GM06990 (cell line): ENCODE measurements at regions not wholly inside any gene's neighbourhood (a gene's known extent, or its start where the extent isn't known, plus 50 kb on each side); places are given as distances from the start of the nearest gene placed in this dataset.
A peak's percentile ranks its signal among the peaks of the same experiment; 100 is the strongest.

Experiments used
- DNase-seq: peaks from one replicate; pipeline ENCODE4 v3.0.0-alpha.2; 2011; ENCODE audit not compliant: insufficient read length; ENCODE audit errors: extremely low read depth
- H3K27me3 ChIP-seq: replicated peaks from 2 replicates; pipeline ENCODE4 v1.6.0; 2011; ENCODE audit warnings: low read length; ENCODE audit not compliant: control insufficient read depth, insufficient read depth
- H3K36me3 ChIP-seq: 2 replicates; pipeline ENCODE4 v1.5.1; 2011; ENCODE audit warnings: low read length; ENCODE audit not compliant: control insufficient read depth, insufficient read depth
- H3K4me3 ChIP-seq: replicated peaks from 2 replicates; pipeline ENCODE4 v1.5.1; 2011; ENCODE audit warnings: low read depth, mild to moderate bottlenecking, control low read depth, low read length
- TF ChIP-seq, protein P1 (sequence below): IDR thresholded peaks from 2 replicates; pipeline ENCODE4 v1.5.1; 2011; ENCODE audit warnings: low read length, control low read depth, mild to moderate bottlenecking, inconsistent platforms; ENCODE audit not compliant: insufficient read depth, poor library complexity, severe bottlenecking

DNA sequence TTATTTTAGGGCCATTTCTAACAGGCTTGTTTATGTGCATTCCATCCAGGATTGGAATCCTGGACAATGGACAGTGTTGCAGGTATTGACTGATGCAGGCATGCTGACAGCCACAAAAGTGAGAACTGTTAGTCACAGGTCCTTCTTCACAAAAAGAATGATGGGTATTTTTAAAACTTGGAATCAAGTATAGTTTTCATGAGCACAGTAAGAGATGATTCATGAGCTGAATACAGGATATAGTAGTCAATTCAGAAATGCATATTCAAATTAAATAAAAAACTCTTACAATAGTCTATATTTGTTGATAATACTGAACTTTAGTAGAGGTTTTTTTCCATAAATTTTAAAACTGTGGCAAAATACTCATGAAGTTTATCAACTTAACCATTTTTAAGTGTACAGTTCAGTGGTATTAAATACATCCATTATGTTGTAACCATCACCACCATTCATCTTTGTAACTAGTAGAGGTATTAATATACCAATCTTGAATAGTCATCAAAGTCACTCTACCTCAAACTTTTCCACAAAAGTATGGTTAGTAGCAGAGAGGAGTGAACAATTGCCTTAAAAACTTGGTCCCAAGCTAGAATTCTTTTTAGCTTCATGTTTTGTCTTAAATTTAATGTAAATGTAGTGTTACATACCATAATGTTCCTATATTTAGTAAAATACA is 79.5 kb downstream of the KCNRG start:
- no peak overlapping the region for H3K4me3 ChIP-seq
- no peak for DNase-seq
- TF ChIP-seq, protein P1, sequence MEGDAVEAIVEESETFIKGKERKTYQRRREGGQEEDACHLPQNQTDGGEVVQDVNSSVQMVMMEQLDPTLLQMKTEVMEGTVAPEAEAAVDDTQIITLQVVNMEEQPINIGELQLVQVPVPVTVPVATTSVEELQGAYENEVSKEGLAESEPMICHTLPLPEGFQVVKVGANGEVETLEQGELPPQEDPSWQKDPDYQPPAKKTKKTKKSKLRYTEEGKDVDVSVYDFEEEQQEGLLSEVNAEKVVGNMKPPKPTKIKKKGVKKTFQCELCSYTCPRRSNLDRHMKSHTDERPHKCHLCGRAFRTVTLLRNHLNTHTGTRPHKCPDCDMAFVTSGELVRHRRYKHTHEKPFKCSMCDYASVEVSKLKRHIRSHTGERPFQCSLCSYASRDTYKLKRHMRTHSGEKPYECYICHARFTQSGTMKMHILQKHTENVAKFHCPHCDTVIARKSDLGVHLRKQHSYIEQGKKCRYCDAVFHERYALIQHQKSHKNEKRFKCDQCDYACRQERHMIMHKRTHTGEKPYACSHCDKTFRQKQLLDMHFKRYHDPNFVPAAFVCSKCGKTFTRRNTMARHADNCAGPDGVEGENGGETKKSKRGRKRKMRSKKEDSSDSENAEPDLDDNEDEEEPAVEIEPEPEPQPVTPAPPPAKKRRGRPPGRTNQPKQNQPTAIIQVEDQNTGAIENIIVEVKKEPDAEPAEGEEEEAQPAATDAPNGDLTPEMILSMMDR = no peak
- no peaks in the 10 kb centered on the region for H3K36me3 ChIP-seq
- no peaks in the 10 kb centered on the region for H3K27me3 ChIP-seq

DNA sequence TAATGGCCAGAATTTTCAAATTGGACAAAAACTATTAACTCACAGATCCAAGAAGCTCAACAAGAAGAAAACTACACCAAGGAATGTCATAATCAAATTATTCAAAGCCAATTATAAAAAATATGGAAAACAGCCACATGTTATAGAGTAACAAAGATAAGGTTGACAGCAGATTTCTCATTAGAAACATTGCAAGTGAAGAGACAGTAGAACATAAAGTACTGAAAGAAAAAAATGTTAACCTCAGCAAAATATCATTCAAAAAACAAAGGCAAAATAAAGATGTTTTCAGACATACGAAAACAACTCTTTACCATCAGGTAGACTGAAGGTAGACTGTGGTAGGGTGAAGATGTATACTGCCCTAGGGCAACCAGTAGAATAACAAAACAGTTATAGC is 83.4 kb downstream of the KCNRG start:
- Histone ChIP-seq H3K36me3 (no peaks in the 10 kb centered on the region), H3K4me3 (no peak overlapping the region), H3K27me3 (no peaks in the 10 kb centered on the region)
- TF ChIP-seq, protein P1 = no peak
- DNase-seq = no peak

- no peak for DNase-seq
- H3K4me3 ChIP-seq = no peak overlapping the region
- TF ChIP-seq, protein P1 = no peak
- no peaks in the 10 kb centered on the region for H3K27me3 ChIP-seq
- no peaks in the 10 kb centered on the region for H3K36me3 ChIP-seq
Observed at GRCh38 chr13:50099473-50099872, 84.2 kb downstream of the KCNRG start.

GRCh38 chr13:50101590-50101989 is 86.3 kb downstream of the KCNRG start:
- H3K27me3 ChIP-seq = no peaks in the 10 kb centered on the region
- H3K36me3 ChIP-seq = no peaks in the 10 kb centered on the region
- TF ChIP-seq, protein P1 = no peak
- no peak overlapping the region for H3K4me3 ChIP-seq
- DNase-seq = no peak

GRCh38 chr13:50104493-50104892 is 89.2 kb downstream of the KCNRG start:
- no peak overlapping the region for H3K4me3 ChIP-seq
- no peak for DNase-seq
- TF ChIP-seq, protein P1 = no peak
- H3K27me3 ChIP-seq = no peaks in the 10 kb centered on the region
- no peaks in the 10 kb centered on the region for H3K36me3 ChIP-seq

GRCh38 chr13:50106559-50106958 is 91.3 kb downstream of the KCNRG start:
- Histone ChIP-seq H3K4me3 (no peak overlapping the region), H3K36me3 (no peaks in the 10 kb centered on the region), H3K27me3 (no peaks in the 10 kb centered on the region)
- DNase-seq = peak; percentile 27
- TF ChIP-seq, protein P1 = no peak
